Sigmoid colon (tissue), 4 donors: ENCODE measurements at regions not wholly inside any gene's neighbourhood (a gene's known extent, or its start where the extent isn't known, plus 50 kb on each side); places are given as distances from the start of the nearest gene placed in this dataset.

Source experiments
- CTCF ChIP-seq, 4 experiments: fragments of 450-650 bp in 3 of 4; fragments of 200-600 bp in 1 of 4; IDR thresholded peaks; one replicate each; pipeline ENCODE4 v1.5.1; 2016 to 2019; ENCODE audit warnings: antibody characterized with exemption in 4 of 4, mild to moderate bottlenecking in 3 of 4, moderate library complexity in 2 of 4
- POLR2AphosphoS5 ChIP-seq, 4 donors: sonication (generic); formaldehyde crosslinking; IDR thresholded peaks; one replicate each; pipeline ENCODE4 v1.6.1; 2017; ENCODE audit warnings: antibody characterized with exemption in 4 of 4

- no peak for TF ChIP-seq POLR2AphosphoS5 (IDR thresholded peaks at IDR 0.05)
- TF ChIP-seq CTCF (IDR thresholded peaks at IDR 0.05): no peak
Observed at GRCh38 chr3:165256554-165257065, 60.4 kb upstream of the SLITRK3 start.
